ENCODE measurements at regions not wholly inside any gene's neighbourhood (a gene's known extent, or its start where the extent isn't known, plus 50 kb on each side); places are given as distances from the start of the nearest gene placed in this dataset.

- TF ChIP-seq, protein P1, sequence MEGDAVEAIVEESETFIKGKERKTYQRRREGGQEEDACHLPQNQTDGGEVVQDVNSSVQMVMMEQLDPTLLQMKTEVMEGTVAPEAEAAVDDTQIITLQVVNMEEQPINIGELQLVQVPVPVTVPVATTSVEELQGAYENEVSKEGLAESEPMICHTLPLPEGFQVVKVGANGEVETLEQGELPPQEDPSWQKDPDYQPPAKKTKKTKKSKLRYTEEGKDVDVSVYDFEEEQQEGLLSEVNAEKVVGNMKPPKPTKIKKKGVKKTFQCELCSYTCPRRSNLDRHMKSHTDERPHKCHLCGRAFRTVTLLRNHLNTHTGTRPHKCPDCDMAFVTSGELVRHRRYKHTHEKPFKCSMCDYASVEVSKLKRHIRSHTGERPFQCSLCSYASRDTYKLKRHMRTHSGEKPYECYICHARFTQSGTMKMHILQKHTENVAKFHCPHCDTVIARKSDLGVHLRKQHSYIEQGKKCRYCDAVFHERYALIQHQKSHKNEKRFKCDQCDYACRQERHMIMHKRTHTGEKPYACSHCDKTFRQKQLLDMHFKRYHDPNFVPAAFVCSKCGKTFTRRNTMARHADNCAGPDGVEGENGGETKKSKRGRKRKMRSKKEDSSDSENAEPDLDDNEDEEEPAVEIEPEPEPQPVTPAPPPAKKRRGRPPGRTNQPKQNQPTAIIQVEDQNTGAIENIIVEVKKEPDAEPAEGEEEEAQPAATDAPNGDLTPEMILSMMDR (conservative IDR thresholded peaks at IDR 0.05; ENCODE audit: low read depth, low read length), result no peak
- TF ChIP-seq POLR2A (IDR thresholded peaks at IDR 0.05; ENCODE audit: low read depth, low read length) (no peak), RAD21 (IDR thresholded peaks at IDR 0.05; ENCODE audit: low read length) (no peak)
- TF ChIP-seq, protein P2, sequence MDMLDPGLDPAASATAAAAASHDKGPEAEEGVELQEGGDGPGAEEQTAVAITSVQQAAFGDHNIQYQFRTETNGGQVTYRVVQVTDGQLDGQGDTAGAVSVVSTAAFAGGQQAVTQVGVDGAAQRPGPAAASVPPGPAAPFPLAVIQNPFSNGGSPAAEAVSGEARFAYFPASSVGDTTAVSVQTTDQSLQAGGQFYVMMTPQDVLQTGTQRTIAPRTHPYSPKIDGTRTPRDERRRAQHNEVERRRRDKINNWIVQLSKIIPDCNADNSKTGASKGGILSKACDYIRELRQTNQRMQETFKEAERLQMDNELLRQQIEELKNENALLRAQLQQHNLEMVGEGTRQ (IDR thresholded peaks at IDR 0.05; ENCODE audit: low read depth, low read length), result no peak
Observed at GRCh38 chr6:133644548-133644891, 244.4 kb upstream of the TCF21 start.

All from IMR-90 (cell line).